Esophagus mucosa (tissue), 1 donor: ENCODE measurements at regions not wholly inside any gene's neighbourhood (a gene's known extent, or its start where the extent isn't known, plus 50 kb on each side); places are given as distances from the start of the nearest gene placed in this dataset.

Experiments
- ATAC-seq: fragments of 200-7000 bp; cut with Tn5 transposase; one replicate; pipeline ENCODE4 v1.9.1; 2020
- donor health status: DM: yes; HTN: yes; CAD: no.

GRCh38 chr20:11094196-11094595, 420.4 kb upstream of the JAG1 start:
- ATAC-seq, result no peak

GRCh38 chr20:11094711-11095110, 420.9 kb upstream of the JAG1 start:
- no peak for ATAC-seq

GRCh38 chr20:11098888-11099287, 425.1 kb upstream of the JAG1 start:
- ATAC-seq, result no peak

GRCh38 chr20:11101243-11101642, 427.4 kb upstream of the JAG1 start:
- peak; percentile 60 for ATAC-seq

GRCh38 chr20:11101696-11102095, 427.9 kb upstream of the JAG1 start:
- no peak for ATAC-seq

- no peak for ATAC-seq
These were observed 430.1 kb upstream of the JAG1 start for GRCh38 chr20:11103866-11104265.

GRCh38 chr20:11108102-11108810, 434.5 kb upstream of the JAG1 start:
- ATAC-seq, result no peak

- no peak for ATAC-seq
These were observed 436.7 kb upstream of the JAG1 start for GRCh38 chr20:11110535-11110934.

- no peak for ATAC-seq
These were observed 437.4 kb upstream of the JAG1 start for GRCh38 chr20:11111191-11111590.

- no peak for ATAC-seq
These were observed 439.0 kb upstream of the JAG1 start for GRCh38 chr20:11112832-11113231.

GRCh38 chr20:11114382-11114781, 440.6 kb upstream of the JAG1 start:
- no peak for ATAC-seq

- ATAC-seq, result peak; percentile 71
These were observed 444.2 kb upstream of the JAG1 start for GRCh38 chr20:11117808-11118528.

GRCh38 chr20:11118802-11119380, 445.1 kb upstream of the JAG1 start:
- ATAC-seq, result no peak

GRCh38 chr20:11119573-11119972, 445.8 kb upstream of the JAG1 start:
- no peak for ATAC-seq

GRCh38 chr20:11120431-11120830, 446.6 kb upstream of the JAG1 start:
- no peak for ATAC-seq

- ATAC-seq, result no peak
These were observed 451.2 kb upstream of the JAG1 start for GRCh38 chr20:11124849-11125505.

GRCh38 chr20:11128220-11128718, 454.5 kb upstream of the JAG1 start:
- no peak for ATAC-seq

GRCh38 chr20:11128721-11129120, 454.9 kb upstream of the JAG1 start:
- no peak for ATAC-seq

GRCh38 chr20:11130554-11131166, 456.9 kb upstream of the JAG1 start:
- ATAC-seq, result peak; percentile 50

GRCh38 chr20:11132819-11133415, 459.1 kb upstream of the JAG1 start:
- no peak for ATAC-seq

GRCh38 chr20:11136691-11137090, 462.9 kb upstream of the JAG1 start:
- ATAC-seq, result no peak

- ATAC-seq, result no peak
These were observed 463.9 kb upstream of the JAG1 start for GRCh38 chr20:11137688-11138087.
